ENCODE measurements at regions not wholly inside any gene's neighbourhood (a gene's known extent, or its start where the extent isn't known, plus 50 kb on each side); places are given as distances from the start of the nearest gene placed in this dataset.

- no peaks in the 10 kb centered on the region for H3K79me2 ChIP-seq
- WGBS (ENCODE audit: low lambda C conversion rate, missing lambda C conversion rate), result 98% methylated on average over 8 of the region's 8 CpGs
- TF ChIP-seq EZH2 (IDR thresholded peaks at IDR 0.05; ENCODE audit: borderline replicate concordance) (no peak), CTCF (IDR thresholded peaks at IDR 0.05; ENCODE audit: poor library complexity) (no peak), EZH2phosphoT487 (IDR thresholded peaks at IDR 0.05; ENCODE audit: low read depth, severe bottlenecking, unreplicated experiment) (no peak)
- no peak overlapping the region for H3K4me2 ChIP-seq
- no peaks in the 10 kb centered on the region for H3K9me2 ChIP-seq (replicated peaks; ENCODE audit: insufficient read depth)
- peaks cover 21% of the 10 kb centered on the region for H3K4me1 ChIP-seq (ENCODE audit: insufficient read depth)
- no peaks in the 10 kb centered on the region for H3K27me3 ChIP-seq
- no peak for DNase-seq (ENCODE audit: low spot score)
- H3K9me3 ChIP-seq (ENCODE audit: low read depth), result no peaks in the 10 kb centered on the region
- H2AFZ ChIP-seq, result no peak overlapping the region
- no peak overlapping the region for H3K4me3 ChIP-seq
- no peaks in the 10 kb centered on the region for H4K20me1 ChIP-seq (ENCODE audit: insufficient read depth, poor library complexity, severe bottlenecking)
- H3K36me3 ChIP-seq (replicated peaks; ENCODE audit: insufficient read depth, low read depth), result no peaks in the 10 kb centered on the region
- no peak overlapping the region for H3K27ac ChIP-seq
Measured at GRCh38 chr9:89873801-89874200, 269.0 kb downstream of the GADD45G start.

- H3K27me3 ChIP-seq, result no peaks in the 10 kb centered on the region
- no peaks in the 10 kb centered on the region for H3K9me2 ChIP-seq (replicated peaks; ENCODE audit: insufficient read depth)
- peak overlapping the region; percentile 46 for H3K4me2 ChIP-seq
- no peaks in the 10 kb centered on the region for H4K20me1 ChIP-seq (ENCODE audit: insufficient read depth, poor library complexity, severe bottlenecking)
- H3K4me3 ChIP-seq, result no peak overlapping the region
- H3K9me3 ChIP-seq (ENCODE audit: low read depth), result no peaks in the 10 kb centered on the region
- WGBS (ENCODE audit: low lambda C conversion rate, missing lambda C conversion rate), result 63% methylated on average over 18 of the region's 18 CpGs
- no peak for DNase-seq (ENCODE audit: low spot score)
- no peak overlapping the region for H2AFZ ChIP-seq
- TF ChIP-seq EZH2 (IDR thresholded peaks at IDR 0.05; ENCODE audit: borderline replicate concordance), result no peak
- TF ChIP-seq CTCF (IDR thresholded peaks at IDR 0.05; ENCODE audit: poor library complexity), result no peak
- TF ChIP-seq EZH2phosphoT487 (IDR thresholded peaks at IDR 0.05; ENCODE audit: low read depth, severe bottlenecking, unreplicated experiment), result no peak
- no peaks in the 10 kb centered on the region for H3K79me2 ChIP-seq
- peak overlapping the region; percentile 34 for H3K27ac ChIP-seq
- H3K36me3 ChIP-seq (replicated peaks; ENCODE audit: insufficient read depth, low read depth), result no peaks in the 10 kb centered on the region
- H3K4me1 ChIP-seq (ENCODE audit: insufficient read depth), result peaks cover 26% of the 10 kb centered on the region
Measured at GRCh38 chr9:89874351-89875321, 269.8 kb downstream of the GADD45G start.

GRCh38 chr9:89877051-89878002 lies 272.5 kb downstream of the GADD45G start:
- Histone ChIP-seq H3K27ac (no peak overlapping the region), H3K36me3 (replicated peaks; ENCODE audit: insufficient read depth, low read depth) (no peaks in the 10 kb centered on the region), H2AFZ (no peak overlapping the region), H3K4me1 (ENCODE audit: insufficient read depth) (peaks cover 26% of the 10 kb centered on the region), H3K9me3 (ENCODE audit: low read depth) (no peaks in the 10 kb centered on the region), H4K20me1 (ENCODE audit: insufficient read depth, poor library complexity, severe bottlenecking) (no peaks in the 10 kb centered on the region), H3K79me2 (no peaks in the 10 kb centered on the region), H3K9me2 (replicated peaks; ENCODE audit: insufficient read depth) (no peaks in the 10 kb centered on the region), H3K4me2 (no peak overlapping the region), H3K27me3 (no peaks in the 10 kb centered on the region), H3K4me3 (no peak overlapping the region)
- DNase-seq (ENCODE audit: low spot score), result no peak
- 84% methylated on average over 18 of the region's 18 CpGs for WGBS (ENCODE audit: low lambda C conversion rate, missing lambda C conversion rate)
- TF ChIP-seq EZH2 (IDR thresholded peaks at IDR 0.05; ENCODE audit: borderline replicate concordance), result no peak
- TF ChIP-seq CTCF (IDR thresholded peaks at IDR 0.05; ENCODE audit: poor library complexity), result no peak
- no peak for TF ChIP-seq EZH2phosphoT487 (IDR thresholded peaks at IDR 0.05; ENCODE audit: low read depth, severe bottlenecking, unreplicated experiment)

All from hepatocyte (in vitro differentiated cells).